ENCODE measurements at regions not wholly inside any gene's neighbourhood (a gene's known extent, or its start where the extent isn't known, plus 50 kb on each side); places are given as distances from the start of the nearest gene placed in this dataset.

- H3K36me3 ChIP-seq (ENCODE audit: control insufficient read depth in 3 of 3, insufficient read depth in 3 of 3, low read length in 3 of 3) = no peaks in the 10 kb centered on the region
- no peaks in the 10 kb centered on the region for H3K4me1 ChIP-seq (ENCODE audit: control insufficient read depth in 3 of 3, insufficient read depth in 3 of 3, low read length in 3 of 3)
- peaks cover 0 to 3% (median 0%) of the 10 kb centered on the region in 3 donors for H3K9me3 ChIP-seq (ENCODE audit: control insufficient read depth in 3 of 3, low read length in 3 of 3)
- no peak overlapping the region for H3K9ac ChIP-seq (ENCODE audit: low read depth in 1 of 3, low read length in 3 of 3)
- no peak overlapping the region for H3K4me3 ChIP-seq (ENCODE audit: low read length in 3 of 3)
- no peaks in the 10 kb centered on the region for H3K27me3 ChIP-seq (ENCODE audit: control insufficient read depth in 3 of 3, insufficient read depth in 3 of 3, low read length in 3 of 3)
- H3K27ac ChIP-seq (ENCODE audit: low read depth, low read length) = no peak overlapping the region
Observed at GRCh38 chr17:27218719-27219488, 75.0 kb upstream of the WSB1 start.

- H3K36me3 ChIP-seq (ENCODE audit: control insufficient read depth in 3 of 3, insufficient read depth in 3 of 3, low read length in 3 of 3) = no peaks in the 10 kb centered on the region
- no peaks in the 10 kb centered on the region for H3K27me3 ChIP-seq (ENCODE audit: control insufficient read depth in 3 of 3, insufficient read depth in 3 of 3, low read length in 3 of 3)
- no peaks in the 10 kb centered on the region for H3K9me3 ChIP-seq (ENCODE audit: control insufficient read depth in 3 of 3, low read length in 3 of 3)
- H3K27ac ChIP-seq (ENCODE audit: low read depth, low read length) = no peak overlapping the region
- no peak overlapping the region for H3K9ac ChIP-seq (ENCODE audit: low read depth in 1 of 3, low read length in 3 of 3)
- H3K4me1 ChIP-seq (ENCODE audit: control insufficient read depth in 3 of 3, insufficient read depth in 3 of 3, low read length in 3 of 3) = no peaks in the 10 kb centered on the region
- no peak overlapping the region for H3K4me3 ChIP-seq (ENCODE audit: low read length in 3 of 3)
Observed at GRCh38 chr17:27222515-27222914, 71.4 kb upstream of the WSB1 start.

GRCh38 chr17:27224526-27225315 lies 69.2 kb upstream of the WSB1 start:
- no peaks in the 10 kb centered on the region for H3K4me1 ChIP-seq (ENCODE audit: control insufficient read depth in 3 of 3, insufficient read depth in 3 of 3, low read length in 3 of 3)
- no peak overlapping the region for H3K9ac ChIP-seq (ENCODE audit: low read depth in 1 of 3, low read length in 3 of 3)
- no peaks in the 10 kb centered on the region for H3K36me3 ChIP-seq (ENCODE audit: control insufficient read depth in 3 of 3, insufficient read depth in 3 of 3, low read length in 3 of 3)
- no peaks in the 10 kb centered on the region for H3K27me3 ChIP-seq (ENCODE audit: control insufficient read depth in 3 of 3, insufficient read depth in 3 of 3, low read length in 3 of 3)
- no peak overlapping the region for H3K4me3 ChIP-seq (ENCODE audit: low read length in 3 of 3)
- no peaks in the 10 kb centered on the region for H3K9me3 ChIP-seq (ENCODE audit: control insufficient read depth in 3 of 3, low read length in 3 of 3)
- no peak overlapping the region for H3K27ac ChIP-seq (ENCODE audit: low read depth, low read length)

GRCh38 chr17:27226611-27227230 lies 67.2 kb upstream of the WSB1 start:
- H3K36me3 ChIP-seq (ENCODE audit: control insufficient read depth in 3 of 3, insufficient read depth in 3 of 3, low read length in 3 of 3) = no peaks in the 10 kb centered on the region
- H3K9me3 ChIP-seq (ENCODE audit: control insufficient read depth in 3 of 3, low read length in 3 of 3) = no peaks in the 10 kb centered on the region
- H3K9ac ChIP-seq (ENCODE audit: low read depth in 1 of 3, low read length in 3 of 3) = no peak overlapping the region
- H3K4me3 ChIP-seq (ENCODE audit: low read length in 3 of 3) = no peak overlapping the region
- no peak overlapping the region for H3K27ac ChIP-seq (ENCODE audit: low read depth, low read length)
- H3K27me3 ChIP-seq (ENCODE audit: control insufficient read depth in 3 of 3, insufficient read depth in 3 of 3, low read length in 3 of 3) = no peaks in the 10 kb centered on the region
- no peaks in the 10 kb centered on the region for H3K4me1 ChIP-seq (ENCODE audit: control insufficient read depth in 3 of 3, insufficient read depth in 3 of 3, low read length in 3 of 3)

GRCh38 chr17:27230996-27231395 lies 62.9 kb upstream of the WSB1 start:
- Histone ChIP-seq H3K4me3 (ENCODE audit: low read length in 3 of 3) (no peak overlapping the region), H3K36me3 (ENCODE audit: control insufficient read depth in 3 of 3, insufficient read depth in 3 of 3, low read length in 3 of 3) (no peaks in the 10 kb centered on the region)

GRCh38 chr17:27232328-27232727 lies 61.6 kb upstream of the WSB1 start:
- Histone ChIP-seq H3K27ac (ENCODE audit: low read depth, low read length) (no peak overlapping the region), H3K4me3 (ENCODE audit: low read length in 3 of 3) (no peak overlapping the region), H3K36me3 (ENCODE audit: control insufficient read depth in 3 of 3, insufficient read depth in 3 of 3, low read length in 3 of 3) (no peaks in the 10 kb centered on the region), H3K9ac (ENCODE audit: low read depth in 1 of 3, low read length in 3 of 3) (no peak overlapping the region), H3K9me3 (ENCODE audit: control insufficient read depth in 3 of 3, low read length in 3 of 3) (no peaks in the 10 kb centered on the region), H3K4me1 (ENCODE audit: control insufficient read depth in 3 of 3, insufficient read depth in 3 of 3, low read length in 3 of 3) (no peaks in the 10 kb centered on the region), H3K27me3 (ENCODE audit: control insufficient read depth in 3 of 3, insufficient read depth in 3 of 3, low read length in 3 of 3) (no peaks in the 10 kb centered on the region)

More at GRCh38 chr17:27230996-27231395, 62.9 kb upstream of the WSB1 start:
- Histone ChIP-seq H3K27me3 (ENCODE audit: control insufficient read depth in 3 of 3, insufficient read depth in 3 of 3, low read length in 3 of 3) (no peaks in the 10 kb centered on the region), H3K4me1 (ENCODE audit: control insufficient read depth in 3 of 3, insufficient read depth in 3 of 3, low read length in 3 of 3) (no peaks in the 10 kb centered on the region), H3K27ac (ENCODE audit: low read depth, low read length) (no peak overlapping the region), H3K9me3 (ENCODE audit: control insufficient read depth in 3 of 3, low read length in 3 of 3) (no peaks in the 10 kb centered on the region), H3K9ac (ENCODE audit: low read depth in 1 of 3, low read length in 3 of 3) (no peak overlapping the region)

GRCh38 chr17:27233059-27233458 lies 60.9 kb upstream of the WSB1 start:
- Histone ChIP-seq H3K4me1 (ENCODE audit: control insufficient read depth in 3 of 3, insufficient read depth in 3 of 3, low read length in 3 of 3) (no peaks in the 10 kb centered on the region), H3K9ac (ENCODE audit: low read depth in 1 of 3, low read length in 3 of 3) (no peak overlapping the region), H3K36me3 (ENCODE audit: control insufficient read depth in 3 of 3, insufficient read depth in 3 of 3, low read length in 3 of 3) (no peaks in the 10 kb centered on the region), H3K27ac (ENCODE audit: low read depth, low read length) (no peak overlapping the region), H3K27me3 (ENCODE audit: control insufficient read depth in 3 of 3, insufficient read depth in 3 of 3, low read length in 3 of 3) (no peaks in the 10 kb centered on the region), H3K4me3 (ENCODE audit: low read length in 3 of 3) (no peak overlapping the region), H3K9me3 (ENCODE audit: control insufficient read depth in 3 of 3, low read length in 3 of 3) (no peaks in the 10 kb centered on the region)

- Histone ChIP-seq H3K27ac (ENCODE audit: low read depth, low read length) (no peak overlapping the region), H3K9ac (ENCODE audit: low read depth in 1 of 3, low read length in 3 of 3) (no peak overlapping the region), H3K9me3 (ENCODE audit: control insufficient read depth in 3 of 3, low read length in 3 of 3) (no peaks in the 10 kb centered on the region), H3K36me3 (ENCODE audit: control insufficient read depth in 3 of 3, insufficient read depth in 3 of 3, low read length in 3 of 3) (no peaks in the 10 kb centered on the region), H3K4me1 (ENCODE audit: control insufficient read depth in 3 of 3, insufficient read depth in 3 of 3, low read length in 3 of 3) (no peaks in the 10 kb centered on the region), H3K27me3 (ENCODE audit: control insufficient read depth in 3 of 3, insufficient read depth in 3 of 3, low read length in 3 of 3) (no peaks in the 10 kb centered on the region), H3K4me3 (ENCODE audit: low read length in 3 of 3) (no peak overlapping the region)
Observed at GRCh38 chr17:27233776-27234175, 60.1 kb upstream of the WSB1 start.

GRCh38 chr17:27236717-27237315 lies 57.1 kb upstream of the WSB1 start:
- H3K4me1 ChIP-seq (ENCODE audit: control insufficient read depth in 3 of 3, insufficient read depth in 3 of 3, low read length in 3 of 3) = no peaks in the 10 kb centered on the region

More at GRCh38 chr17:27236717-27237315, 57.1 kb upstream of the WSB1 start:
- no peaks in the 10 kb centered on the region for H3K36me3 ChIP-seq (ENCODE audit: control insufficient read depth in 3 of 3, insufficient read depth in 3 of 3, low read length in 3 of 3)
- no peak overlapping the region for H3K9ac ChIP-seq (ENCODE audit: low read depth in 1 of 3, low read length in 3 of 3)
- no peak overlapping the region for H3K27ac ChIP-seq (ENCODE audit: low read depth, low read length)
- no peaks in the 10 kb centered on the region for H3K27me3 ChIP-seq (ENCODE audit: control insufficient read depth in 3 of 3, insufficient read depth in 3 of 3, low read length in 3 of 3)
- H3K4me3 ChIP-seq (ENCODE audit: low read length in 3 of 3) = no peak overlapping the region
- no peaks in the 10 kb centered on the region for H3K9me3 ChIP-seq (ENCODE audit: control insufficient read depth in 3 of 3, low read length in 3 of 3)

Measured in skeletal muscle tissue (tissue), 3 donors.